SK-N-SH treated with all-trans-retinoic acid at 6 μM for 48 hours (cell line): ENCODE measurements at regions not wholly inside any gene's neighbourhood (a gene's known extent, or its start where the extent isn't known, plus 50 kb on each side); places are given as distances from the start of the nearest gene placed in this dataset.

ENCODE experiments used
- BACH2 ChIP-seq: fragments of 250-450 bp; sonication (Bioruptor Pico); IDR thresholded peaks from 2 replicates; pipeline ENCODE4 v1.9.0; 2021; ENCODE audit warnings: mild to moderate bottlenecking, borderline replicate concordance
- CREB5 ChIP-seq: fragments of 250-450 bp; sonication (Bioruptor Pico); IDR thresholded peaks from 2 replicates; pipeline ENCODE4 v1.5.1; 2020; ENCODE audit warnings: low read depth, mild to moderate bottlenecking, moderate library complexity
- ESRRG ChIP-seq: fragments of 250-450 bp; sonication (Bioruptor Pico); IDR thresholded peaks from 2 replicates; pipeline ENCODE4 v1.6.1; 2021; ENCODE audit warnings: mild to moderate bottlenecking
- GLIS3 ChIP-seq: fragments of 250-450 bp; sonication (Bioruptor Pico); IDR thresholded peaks from 2 replicates; pipeline ENCODE4 v1.5.0; 2020; ENCODE audit warnings: mild to moderate bottlenecking, moderate library complexity
- PATZ1 ChIP-seq: fragments of 250-450 bp; sonication (Bioruptor Pico); IDR thresholded peaks from 2 replicates; pipeline ENCODE4 v1.8.0; 2020; ENCODE audit warnings: mild to moderate bottlenecking, moderate library complexity, borderline replicate concordance
- POU6F1 ChIP-seq: fragments of 250-450 bp; sonication (Bioruptor Pico); IDR thresholded peaks from 2 replicates; pipeline ENCODE4 v1.8.0; 2021; ENCODE audit warnings: low read depth, mild to moderate bottlenecking, moderate library complexity, borderline replicate concordance
- PPARA ChIP-seq: fragments of 250-450 bp; sonication (Bioruptor Pico); IDR thresholded peaks from 2 replicates; pipeline ENCODE4 v1.5.0; 2020; ENCODE audit warnings: mild to moderate bottlenecking, borderline replicate concordance
- RARB ChIP-seq: fragments of 250-450 bp; sonication (Bioruptor Pico); IDR thresholded peaks from 2 replicates; pipeline ENCODE4 v1.8.0; 2021; ENCODE audit warnings: mild to moderate bottlenecking, moderate library complexity
- TSHZ2 ChIP-seq: fragments of 250-450 bp; sonication (Bioruptor Pico); IDR thresholded peaks from 2 replicates; pipeline ENCODE4 v1.5.0; 2020; ENCODE audit warnings: mild to moderate bottlenecking, moderate library complexity
- ZC3H10 ChIP-seq: fragments of 250-450 bp; sonication (Bioruptor Pico); IDR thresholded peaks from 2 replicates; pipeline ENCODE4 v1.5.1; 2021; ENCODE audit warnings: mild to moderate bottlenecking, moderate library complexity
- ZNF565 ChIP-seq: fragments of 450-650 bp; formaldehyde crosslinking; conservative IDR thresholded peaks from 2 replicates; pipeline ENCODE4 v1.5.0; 2020; ENCODE audit warnings: low read depth, mild to moderate bottlenecking, moderate library complexity
- ZNF8 ChIP-seq: fragments of 450-650 bp; formaldehyde crosslinking; IDR thresholded peaks from 2 replicates; pipeline ENCODE4 v1.5.0; 2020; ENCODE audit warnings: mild to moderate bottlenecking, moderate library complexity

DNA sequence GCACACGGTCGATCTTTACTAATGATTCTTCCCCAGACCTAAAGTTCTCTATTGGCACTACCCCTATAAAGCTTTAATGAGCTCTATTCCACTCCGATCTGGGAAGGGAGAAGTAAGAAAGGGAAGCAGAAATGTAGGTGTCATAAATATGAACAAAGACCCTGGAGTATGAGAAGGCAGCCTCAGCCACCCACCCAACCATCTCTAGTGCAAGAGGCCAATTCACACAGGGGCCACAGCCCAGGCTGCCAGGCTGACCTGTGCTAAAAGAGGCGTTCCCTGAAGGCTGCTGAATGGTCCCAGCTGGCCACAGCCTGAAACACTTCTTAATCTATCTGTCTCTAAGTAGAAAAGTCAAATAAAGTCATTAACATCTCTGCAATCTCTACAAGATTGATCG is 60.1 kb upstream of the ACTR3 start:
- TF ChIP-seq PATZ1 (CRISPR knock-in tag), result no peak
- TF ChIP-seq ESRRG (CRISPR knock-in tag), result no peak
- TF ChIP-seq GLIS3, result no peak
- TF ChIP-seq POU6F1, result no peak
- TF ChIP-seq ZNF8 (CRISPR knock-in tag), result no peak
- TF ChIP-seq PPARA, result no peak
- TF ChIP-seq TSHZ2, result no peak
- no peak for TF ChIP-seq RARB (CRISPR knock-in tag)
- TF ChIP-seq ZC3H10 (CRISPR knock-in tag), result no peak
- TF ChIP-seq ZNF565 (CRISPR knock-in tag), result no peak
- no peak for TF ChIP-seq CREB5
- no peak for TF ChIP-seq BACH2 (CRISPR knock-in tag)
